ENCODE measurements at regions not wholly inside any gene's neighbourhood (a gene's known extent, or its start where the extent isn't known, plus 50 kb on each side); places are given as distances from the start of the nearest gene placed in this dataset.
"Not testable (repeated sequence)": the region's sequence is repeated elsewhere in the genome, so short reads cannot be mapped to it uniquely, and the experiment has no call there.

- TF ChIP-seq CTCF (IDR thresholded peaks at IDR 0.05; ENCODE audit: insufficient read depth, low read depth, low read length, missing control alignments) = peak; percentile 31
- H3K4me3 ChIP-seq (ENCODE audit: low read length) = peak overlapping the region; percentile 70
- peak; percentile 87 for DNase-seq (ENCODE audit: low read depth)
Measured at GRCh38 chrX:55160685-55161552, 59.2 kb upstream of the PAGE5 start.

- H3K4me3 ChIP-seq (ENCODE audit: low read length) = peak overlapping the region; percentile 70
- no peak for TF ChIP-seq CTCF (IDR thresholded peaks at IDR 0.05; ENCODE audit: insufficient read depth, low read depth, low read length, missing control alignments)
- no peak for DNase-seq (ENCODE audit: low read depth)
Measured at GRCh38 chrX:55161581-55161980, 58.6 kb upstream of the PAGE5 start.

- no peak for DNase-seq (ENCODE audit: low read depth)
- no peak for TF ChIP-seq CTCF (IDR thresholded peaks at IDR 0.05; ENCODE audit: insufficient read depth, low read depth, low read length, missing control alignments)
- H3K4me3 ChIP-seq (ENCODE audit: low read length) = no peak overlapping the region
Measured at GRCh38 chrX:55163171-55163570, 57.0 kb upstream of the PAGE5 start.

GRCh38 chrX:55165026-55165425 lies 55.1 kb upstream of the PAGE5 start:
- not testable (repeated sequence) for DNase-seq (ENCODE audit: low read depth); H3K4me3 ChIP-seq (ENCODE audit: low read length)

GRCh38 chrX:55167124-55167803 lies 52.9 kb upstream of the PAGE5 start:
- peak; percentile 42 for DNase-seq (ENCODE audit: low read depth)
- no peak for TF ChIP-seq CTCF (IDR thresholded peaks at IDR 0.05; ENCODE audit: insufficient read depth, low read depth, low read length, missing control alignments)
- H3K4me3 ChIP-seq (ENCODE audit: low read length) = no peak overlapping the region

- no peak for TF ChIP-seq CTCF (IDR thresholded peaks at IDR 0.05; ENCODE audit: insufficient read depth, low read depth, low read length, missing control alignments)
- no peak for DNase-seq (ENCODE audit: low read depth)
Measured at GRCh38 chrX:55167901-55168300, 52.2 kb upstream of the PAGE5 start.

GRCh38 chrX:55169782-55170181 lies 50.4 kb upstream of the PAGE5 start:
- no peak overlapping the region for H3K4me3 ChIP-seq (ENCODE audit: low read length)
- no peak for TF ChIP-seq CTCF (IDR thresholded peaks at IDR 0.05; ENCODE audit: insufficient read depth, low read depth, low read length, missing control alignments)
- DNase-seq (ENCODE audit: low read depth) = no peak

More at GRCh38 chrX:55167901-55168300, 52.2 kb upstream of the PAGE5 start:
- H3K4me3 ChIP-seq (ENCODE audit: low read length) = no peak overlapping the region
